ENCODE measurements at regions not wholly inside any gene's neighbourhood (a gene's known extent, or its start where the extent isn't known, plus 50 kb on each side); places are given as distances from the start of the nearest gene placed in this dataset.

- no peak for DNase-seq (ENCODE audit: extremely low spot score)
- no peak for TF ChIP-seq CTCF (IDR thresholded peaks at IDR 0.05; ENCODE audit: control extremely low read depth, extremely low read depth, low read depth, missing control alignments)
- POLR2A ChIA-PET, result no interaction called here
- CTCF ChIA-PET, result interaction anchor here (1.1 to 1.3 kb wide), 2 partner anchors 8 to 13 kb away, joined by 3 to 5 read pairs; no protein-coding TSS in a partner anchor
Observed at GRCh38 chr20:58056021-58056591, 172.3 kb downstream of the ANKRD60 start.

- no peak for DNase-seq (ENCODE audit: extremely low spot score)
- POLR2A ChIA-PET, result no interaction called here
- CTCF ChIA-PET, result interaction anchor here (1.3 kb wide), 1 partner anchor 9 kb away, joined by 5 read pairs; no protein-coding TSS in a partner anchor
- no peak for TF ChIP-seq CTCF (IDR thresholded peaks at IDR 0.05; ENCODE audit: control extremely low read depth, extremely low read depth, low read depth, missing control alignments)
Observed at GRCh38 chr20:58054780-58055373, 173.6 kb downstream of the ANKRD60 start.

GRCh38 chr20:58054082-58054779, 174.2 kb downstream of the ANKRD60 start:
- DNase-seq (ENCODE audit: extremely low spot score), result no peak
- ChIA-PET CTCF (no interaction called here), POLR2A (no interaction called here)
- TF ChIP-seq CTCF (IDR thresholded peaks at IDR 0.05; ENCODE audit: control extremely low read depth, extremely low read depth, low read depth, missing control alignments), result no peak

- CTCF ChIA-PET, result no interaction called here
- POLR2A ChIA-PET, result no interaction called here
- DNase-seq (ENCODE audit: extremely low spot score), result no peak
- no peak for TF ChIP-seq CTCF (IDR thresholded peaks at IDR 0.05; ENCODE audit: control extremely low read depth, extremely low read depth, low read depth, missing control alignments)
Observed at GRCh38 chr20:58053391-58054055, 174.9 kb downstream of the ANKRD60 start.

- no peak for TF ChIP-seq CTCF (IDR thresholded peaks at IDR 0.05; ENCODE audit: control extremely low read depth, extremely low read depth, low read depth, missing control alignments)
- DNase-seq (ENCODE audit: extremely low spot score), result no peak
- ChIA-PET POLR2A (no interaction called here), CTCF (no interaction called here)
Observed at GRCh38 chr20:58051367-58051766, 177.1 kb downstream of the ANKRD60 start.

GRCh38 chr20:58048096-58048702, 180.3 kb downstream of the ANKRD60 start:
- POLR2A ChIA-PET, result no interaction called here
- CTCF ChIA-PET, result no interaction called here

More at GRCh38 chr20:58048096-58048702, 180.3 kb downstream of the ANKRD60 start:
- no peak for DNase-seq (ENCODE audit: extremely low spot score)
- no peak for TF ChIP-seq CTCF (IDR thresholded peaks at IDR 0.05; ENCODE audit: control extremely low read depth, extremely low read depth, low read depth, missing control alignments)

Measured in GM10248 (cell line).